Neutrophil (primary cell): ENCODE measurements at regions not wholly inside any gene's neighbourhood (a gene's known extent, or its start where the extent isn't known, plus 50 kb on each side); places are given as distances from the start of the nearest gene placed in this dataset.

Experiments
- H3K27ac ChIP-seq: fragments of 200-600 bp; sonication (generic); 2 replicates; pipeline ENCODE4 v1.5.1; 2016; ENCODE audit warnings: mild to moderate bottlenecking, moderate library complexity
- H3K27me3 ChIP-seq: fragments of 200-600 bp; sonication (generic); 2 replicates; pipeline ENCODE4 v1.6.0; 2016; ENCODE audit warnings: mild to moderate bottlenecking
- H3K36me3 ChIP-seq: fragments of 200-600 bp; sonication (generic); 2 replicates; pipeline ENCODE4 v1.5.1; 2017
- H3K4me1 ChIP-seq, 2 experiments: fragments of 200-600 bp in 1 of 2; sonication (generic) in 1 of 2; 1 replicate in 1 of 2; 2 replicates in 1 of 2; pipeline versions ENCODE4 v1.5.1 to v1.6.1; 2013 to 2016; ENCODE audit warnings: low read depth in 1 of 2, low read length in 1 of 2, mild to moderate bottlenecking in 1 of 2, moderate library complexity in 1 of 2; ENCODE audit not compliant: control insufficient read depth in 1 of 2, insufficient read depth in 1 of 2
- H3K4me3 ChIP-seq, 2 experiments: fragments of 200-600 bp in 1 of 2; sonication (generic) in 1 of 2; 1 replicate in 1 of 2; 2 replicates in 1 of 2; pipeline ENCODE4 v1.5.1; 2013 to 2016; ENCODE audit warnings: low read depth in 1 of 2, low read length in 1 of 2, mild to moderate bottlenecking in 1 of 2, moderate library complexity in 1 of 2
- H3K9me3 ChIP-seq: fragments of 200-600 bp; sonication (generic); 2 replicates; pipeline ENCODE4 v1.5.1; 2016
- TF ChIP-seq, protein P1 (sequence below): fragments of 200-600 bp; sonication (generic); IDR thresholded peaks from 2 replicates; pipeline ENCODE4 v1.5.1; 2016; ENCODE audit warnings: antibody characterized with exemption

DNA sequence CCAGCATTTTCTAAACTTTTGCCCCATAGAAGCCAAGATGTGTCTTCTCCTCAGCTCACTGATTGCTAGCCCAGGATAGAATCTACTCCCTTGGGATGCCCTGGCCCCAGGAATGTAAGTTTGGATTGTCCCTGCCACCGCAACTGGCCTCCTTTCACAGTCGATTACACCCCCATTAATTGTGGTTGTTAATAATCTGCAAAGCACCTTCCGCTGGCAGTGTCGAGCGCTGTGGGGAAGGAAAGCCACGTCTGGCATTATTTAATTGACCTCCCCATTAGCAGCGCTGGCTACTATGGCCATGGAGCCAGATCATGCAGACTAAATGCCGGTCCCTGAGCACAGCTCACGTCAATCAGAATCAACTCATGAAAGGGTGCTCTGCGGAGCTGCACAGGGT lies 597.3 kb upstream of the PLXNA2 start:
- Histone ChIP-seq H3K4me3 (no peak overlapping the region), H3K36me3 (no peaks in the 10 kb centered on the region), H3K27me3 (no peaks in the 10 kb centered on the region), H3K9me3 (no peaks in the 10 kb centered on the region), H3K4me1 (no peaks in the 10 kb centered on the region), H3K27ac (no peak overlapping the region)
- TF ChIP-seq, protein P1, sequence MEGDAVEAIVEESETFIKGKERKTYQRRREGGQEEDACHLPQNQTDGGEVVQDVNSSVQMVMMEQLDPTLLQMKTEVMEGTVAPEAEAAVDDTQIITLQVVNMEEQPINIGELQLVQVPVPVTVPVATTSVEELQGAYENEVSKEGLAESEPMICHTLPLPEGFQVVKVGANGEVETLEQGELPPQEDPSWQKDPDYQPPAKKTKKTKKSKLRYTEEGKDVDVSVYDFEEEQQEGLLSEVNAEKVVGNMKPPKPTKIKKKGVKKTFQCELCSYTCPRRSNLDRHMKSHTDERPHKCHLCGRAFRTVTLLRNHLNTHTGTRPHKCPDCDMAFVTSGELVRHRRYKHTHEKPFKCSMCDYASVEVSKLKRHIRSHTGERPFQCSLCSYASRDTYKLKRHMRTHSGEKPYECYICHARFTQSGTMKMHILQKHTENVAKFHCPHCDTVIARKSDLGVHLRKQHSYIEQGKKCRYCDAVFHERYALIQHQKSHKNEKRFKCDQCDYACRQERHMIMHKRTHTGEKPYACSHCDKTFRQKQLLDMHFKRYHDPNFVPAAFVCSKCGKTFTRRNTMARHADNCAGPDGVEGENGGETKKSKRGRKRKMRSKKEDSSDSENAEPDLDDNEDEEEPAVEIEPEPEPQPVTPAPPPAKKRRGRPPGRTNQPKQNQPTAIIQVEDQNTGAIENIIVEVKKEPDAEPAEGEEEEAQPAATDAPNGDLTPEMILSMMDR: no peak

DNA sequence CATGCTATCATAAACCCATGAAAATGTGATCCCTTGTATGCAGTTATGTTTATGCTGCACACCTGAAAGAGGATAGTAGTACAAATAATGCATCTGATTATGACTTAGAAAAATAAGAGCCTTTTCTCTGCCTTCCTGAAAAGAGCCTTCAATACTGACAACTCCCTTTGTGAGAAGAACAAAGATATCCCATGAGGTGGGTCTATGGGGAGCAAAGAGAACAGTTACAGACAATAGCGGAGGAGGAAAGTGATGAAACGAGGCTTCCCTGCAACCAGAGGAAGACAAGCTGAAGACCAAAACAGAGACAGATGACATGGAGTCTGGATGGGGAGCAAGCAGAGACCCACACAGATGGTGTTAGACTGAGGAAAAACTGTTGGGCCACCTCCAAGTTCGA lies 598.3 kb upstream of the PLXNA2 start:
- Histone ChIP-seq H3K27ac (no peak overlapping the region), H3K9me3 (no peaks in the 10 kb centered on the region), H3K36me3 (no peaks in the 10 kb centered on the region), H3K27me3 (no peaks in the 10 kb centered on the region), H3K4me1 (no peaks in the 10 kb centered on the region), H3K4me3 (no peak overlapping the region)
- TF ChIP-seq, protein P1: no peak

DNA sequence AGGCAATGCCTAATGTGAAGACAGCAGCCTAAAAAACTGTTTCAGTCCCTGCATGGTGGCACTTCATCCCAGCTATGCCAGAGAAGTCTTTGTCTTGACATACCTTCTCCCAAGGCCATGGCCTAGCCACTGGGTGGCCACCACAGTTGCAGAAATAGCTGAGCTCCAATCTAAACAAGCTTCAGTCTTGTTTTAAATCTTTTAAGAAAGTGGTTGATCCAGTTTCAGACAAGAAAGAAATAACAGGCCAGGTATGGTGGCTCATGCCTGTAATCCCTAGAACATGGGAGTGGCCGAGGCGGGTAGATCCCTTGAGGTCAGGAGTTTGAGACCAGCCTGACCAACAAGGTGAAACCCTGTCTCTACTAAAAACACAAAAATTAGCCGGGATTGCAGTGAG lies 600.0 kb upstream of the PLXNA2 start:
- no peaks in the 10 kb centered on the region for H3K4me1 ChIP-seq
- no peak overlapping the region for H3K4me3 ChIP-seq
- TF ChIP-seq, protein P1: no peak
- H3K36me3 ChIP-seq: no peaks in the 10 kb centered on the region
- no peaks in the 10 kb centered on the region for H3K9me3 ChIP-seq
- no peaks in the 10 kb centered on the region for H3K27me3 ChIP-seq
- H3K27ac ChIP-seq: no peak overlapping the region

DNA sequence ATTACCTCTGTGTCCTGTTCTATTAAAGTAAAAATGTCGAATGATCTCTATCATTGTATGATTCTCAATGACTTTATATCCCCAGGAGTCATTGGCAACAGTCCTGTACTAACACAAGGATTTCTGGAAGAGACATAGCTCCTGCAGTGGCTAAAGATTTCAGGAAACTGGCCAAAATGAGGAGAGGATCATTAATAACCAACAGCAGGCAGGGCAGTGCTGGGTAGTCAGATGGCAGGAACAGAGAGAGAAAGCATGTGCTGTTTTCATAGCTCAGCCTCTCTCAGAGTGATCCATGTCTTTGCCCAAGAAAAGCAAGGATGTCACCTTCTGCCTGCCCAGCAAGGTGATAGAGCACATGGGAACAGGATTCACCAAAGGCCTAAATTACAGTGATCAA lies 604.7 kb upstream of the PLXNA2 start:
- TF ChIP-seq, protein P1: no peak
- H3K27ac ChIP-seq: no peak overlapping the region
- no peak overlapping the region for H3K4me3 ChIP-seq
- H3K27me3 ChIP-seq: no peaks in the 10 kb centered on the region
- no peaks in the 10 kb centered on the region for H3K9me3 ChIP-seq
- H3K4me1 ChIP-seq: no peaks in the 10 kb centered on the region
- H3K36me3 ChIP-seq: no peaks in the 10 kb centered on the region

DNA sequence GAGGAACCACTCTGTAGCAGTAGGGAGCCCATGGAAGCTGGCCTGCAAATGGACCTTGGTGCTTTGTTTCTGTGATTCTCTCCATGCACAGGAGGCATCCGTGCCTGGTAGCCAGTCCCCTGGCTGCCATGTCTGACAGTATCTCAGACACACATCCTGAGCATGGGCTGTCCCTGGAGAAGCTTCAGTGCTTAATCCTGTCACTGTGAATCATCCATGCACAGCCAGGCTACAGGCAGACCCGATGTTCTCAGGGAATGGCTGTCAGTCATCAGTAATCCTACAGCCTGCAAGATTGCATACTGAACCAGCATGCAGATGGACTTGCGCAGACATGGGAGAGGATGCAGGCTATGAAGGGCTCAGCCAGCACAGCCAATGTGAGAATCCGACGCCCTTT lies 606.3 kb upstream of the PLXNA2 start:
- no peaks in the 10 kb centered on the region for H3K4me1 ChIP-seq
- H3K27me3 ChIP-seq: no peaks in the 10 kb centered on the region
- no peaks in the 10 kb centered on the region for H3K9me3 ChIP-seq
- H3K4me3 ChIP-seq: no peak overlapping the region
- H3K36me3 ChIP-seq: no peaks in the 10 kb centered on the region
- H3K27ac ChIP-seq: no peak overlapping the region
- TF ChIP-seq, protein P1: no peak

DNA sequence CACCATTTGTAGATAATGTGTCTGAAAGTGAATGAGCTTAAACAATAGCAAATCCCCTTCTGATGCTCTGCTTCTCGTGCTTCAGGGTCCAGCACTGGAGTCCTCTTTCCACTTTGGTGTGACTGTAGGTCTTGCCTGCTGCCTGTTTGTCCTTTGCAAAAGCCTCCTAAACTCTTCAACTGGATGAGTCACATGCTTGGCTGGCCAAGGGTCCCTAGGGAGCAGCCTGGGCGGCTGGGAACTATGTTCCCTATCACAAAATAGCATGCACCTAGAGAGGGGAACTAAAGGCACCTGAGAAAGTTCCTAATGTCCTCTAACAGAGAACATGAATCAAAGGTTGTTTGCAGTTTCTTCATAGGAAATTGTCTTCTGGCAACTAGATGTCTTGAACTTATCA lies 607.2 kb upstream of the PLXNA2 start:
- Histone ChIP-seq H3K4me1 (no peaks in the 10 kb centered on the region), H3K27me3 (no peaks in the 10 kb centered on the region), H3K9me3 (no peaks in the 10 kb centered on the region), H3K36me3 (no peaks in the 10 kb centered on the region), H3K4me3 (no peak overlapping the region), H3K27ac (no peak overlapping the region)
- TF ChIP-seq, protein P1: no peak
